ENCODE measurements at regions not wholly inside any gene's neighbourhood (a gene's known extent, or its start where the extent isn't known, plus 50 kb on each side); places are given as distances from the start of the nearest gene placed in this dataset.

DNA sequence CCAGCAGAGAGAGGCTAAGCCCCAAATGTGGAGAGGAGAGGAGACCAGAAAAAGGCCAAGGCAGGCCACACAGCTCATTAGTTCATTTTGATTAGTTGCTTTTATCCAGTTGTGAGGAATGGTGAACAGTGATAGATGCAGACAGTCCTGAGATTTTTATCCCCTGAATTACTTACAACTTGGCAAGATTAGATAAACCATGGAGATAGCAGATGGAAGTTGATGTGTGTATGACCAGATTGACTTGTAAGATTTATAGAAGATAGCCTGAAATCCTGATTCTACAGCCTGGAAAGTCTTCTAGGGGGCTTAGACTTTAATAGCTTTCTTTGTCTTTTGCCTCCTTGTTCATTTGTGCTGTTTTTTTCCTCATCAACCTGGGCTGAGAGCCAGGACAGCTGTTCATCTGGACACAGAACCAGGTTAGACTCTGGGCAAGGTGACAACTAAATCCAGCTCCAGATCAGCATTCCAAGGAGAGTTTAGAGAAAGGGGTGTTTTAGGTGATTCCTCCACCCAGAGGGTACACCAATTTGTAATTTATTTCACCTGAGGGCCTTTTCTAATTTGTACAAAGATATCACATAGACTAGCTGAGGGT lies 215.5 kb downstream of the SPATA18 start:
- H3K4me1 Mint-ChIP-seq (ENCODE audit: low read depth), result peaks cover 19% of the 10 kb centered on the region
- DNase-seq (ENCODE audit: low spot score, unreplicated experiment), result no peak
- TF ChIP-seq, protein P1, sequence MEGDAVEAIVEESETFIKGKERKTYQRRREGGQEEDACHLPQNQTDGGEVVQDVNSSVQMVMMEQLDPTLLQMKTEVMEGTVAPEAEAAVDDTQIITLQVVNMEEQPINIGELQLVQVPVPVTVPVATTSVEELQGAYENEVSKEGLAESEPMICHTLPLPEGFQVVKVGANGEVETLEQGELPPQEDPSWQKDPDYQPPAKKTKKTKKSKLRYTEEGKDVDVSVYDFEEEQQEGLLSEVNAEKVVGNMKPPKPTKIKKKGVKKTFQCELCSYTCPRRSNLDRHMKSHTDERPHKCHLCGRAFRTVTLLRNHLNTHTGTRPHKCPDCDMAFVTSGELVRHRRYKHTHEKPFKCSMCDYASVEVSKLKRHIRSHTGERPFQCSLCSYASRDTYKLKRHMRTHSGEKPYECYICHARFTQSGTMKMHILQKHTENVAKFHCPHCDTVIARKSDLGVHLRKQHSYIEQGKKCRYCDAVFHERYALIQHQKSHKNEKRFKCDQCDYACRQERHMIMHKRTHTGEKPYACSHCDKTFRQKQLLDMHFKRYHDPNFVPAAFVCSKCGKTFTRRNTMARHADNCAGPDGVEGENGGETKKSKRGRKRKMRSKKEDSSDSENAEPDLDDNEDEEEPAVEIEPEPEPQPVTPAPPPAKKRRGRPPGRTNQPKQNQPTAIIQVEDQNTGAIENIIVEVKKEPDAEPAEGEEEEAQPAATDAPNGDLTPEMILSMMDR (IDR thresholded peaks at IDR 0.05; ENCODE audit: unreplicated experiment), result no peak
- H3K4me3 Mint-ChIP-seq (ENCODE audit: low read depth), result no peak overlapping the region
- H3K27ac Mint-ChIP-seq, result no peak overlapping the region
- peaks cover 5% of the 10 kb centered on the region for H3K27me3 Mint-ChIP-seq
- no peaks in the 10 kb centered on the region for H3K36me3 Mint-ChIP-seq (ENCODE audit: insufficient read depth)
- H3K9me3 Mint-ChIP-seq (ENCODE audit: low read depth), result peaks cover 2% of the 10 kb centered on the region

- peaks cover 18% of the 10 kb centered on the region for H3K9me3 Mint-ChIP-seq (ENCODE audit: low read depth)
- peaks cover 5% of the 10 kb centered on the region for H3K27me3 Mint-ChIP-seq
- no peak for DNase-seq (ENCODE audit: low spot score, unreplicated experiment)
- no peaks in the 10 kb centered on the region for H3K36me3 Mint-ChIP-seq (ENCODE audit: insufficient read depth)
- no peak overlapping the region for H3K27ac Mint-ChIP-seq
- TF ChIP-seq, protein P1 (IDR thresholded peaks at IDR 0.05; ENCODE audit: unreplicated experiment), result no peak
- H3K4me1 Mint-ChIP-seq (ENCODE audit: low read depth), result peaks cover 19% of the 10 kb centered on the region
- no peak overlapping the region for H3K4me3 Mint-ChIP-seq (ENCODE audit: low read depth)
These were observed 218.7 kb downstream of the SPATA18 start for GRCh38 chr4:52269761-52270160.

- H3K9me3 Mint-ChIP-seq (ENCODE audit: low read depth), result peaks cover 28% of the 10 kb centered on the region
- no peak overlapping the region for H3K4me3 Mint-ChIP-seq (ENCODE audit: low read depth)
- TF ChIP-seq, protein P1 (IDR thresholded peaks at IDR 0.05; ENCODE audit: unreplicated experiment), result no peak
- H3K4me1 Mint-ChIP-seq (ENCODE audit: low read depth), result peaks cover 7% of the 10 kb centered on the region
- no peaks in the 10 kb centered on the region for H3K36me3 Mint-ChIP-seq (ENCODE audit: insufficient read depth)
- no peak overlapping the region for H3K27ac Mint-ChIP-seq
- H3K27me3 Mint-ChIP-seq, result no peaks in the 10 kb centered on the region
- DNase-seq (ENCODE audit: low spot score, unreplicated experiment), result no peak
These were observed 222.8 kb downstream of the SPATA18 start for GRCh38 chr4:52273885-52274284.

DNA sequence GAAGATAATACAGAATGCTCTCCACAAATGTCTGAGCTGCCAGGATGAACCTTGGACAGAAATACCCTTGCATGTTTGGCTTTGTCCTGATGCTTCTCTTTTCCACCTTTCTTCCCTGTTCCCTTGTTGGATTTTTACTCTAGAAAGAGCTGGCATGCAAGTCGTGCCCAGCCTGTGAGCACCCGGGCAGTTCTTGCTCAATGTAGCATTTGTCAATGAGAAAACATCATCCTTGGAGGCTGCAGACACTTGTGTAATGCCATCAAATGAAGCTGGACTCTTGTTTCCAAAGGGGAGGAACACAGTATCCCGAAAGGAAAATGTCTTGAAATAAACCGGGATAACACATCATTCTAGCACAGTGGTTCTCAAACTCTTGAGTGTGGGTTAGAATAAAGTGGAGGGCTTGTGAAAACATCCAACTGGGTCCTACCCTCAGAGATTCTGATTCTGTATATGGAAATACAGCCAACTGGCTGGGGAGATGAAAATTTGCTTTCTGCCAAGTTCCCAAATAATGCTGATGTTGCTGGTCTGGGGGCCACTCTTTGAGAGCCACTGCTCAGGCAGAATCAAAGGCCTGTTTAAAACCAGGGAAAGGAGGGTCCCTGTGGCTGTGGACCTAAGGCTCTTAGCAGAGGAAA lies 237.2 kb downstream of the SPATA18 start:
- Mint-ChIP-seq H3K4me1 (ENCODE audit: low read depth) (no peaks in the 10 kb centered on the region), H3K9me3 (ENCODE audit: low read depth) (no peaks in the 10 kb centered on the region), H3K4me3 (ENCODE audit: low read depth) (no peak overlapping the region), H3K27me3 (no peaks in the 10 kb centered on the region), H3K27ac (no peak overlapping the region), H3K36me3 (ENCODE audit: insufficient read depth) (no peaks in the 10 kb centered on the region)
- DNase-seq (ENCODE audit: low spot score, unreplicated experiment), result no peak
- TF ChIP-seq, protein P1 (IDR thresholded peaks at IDR 0.05; ENCODE audit: unreplicated experiment), result no peak

DNA sequence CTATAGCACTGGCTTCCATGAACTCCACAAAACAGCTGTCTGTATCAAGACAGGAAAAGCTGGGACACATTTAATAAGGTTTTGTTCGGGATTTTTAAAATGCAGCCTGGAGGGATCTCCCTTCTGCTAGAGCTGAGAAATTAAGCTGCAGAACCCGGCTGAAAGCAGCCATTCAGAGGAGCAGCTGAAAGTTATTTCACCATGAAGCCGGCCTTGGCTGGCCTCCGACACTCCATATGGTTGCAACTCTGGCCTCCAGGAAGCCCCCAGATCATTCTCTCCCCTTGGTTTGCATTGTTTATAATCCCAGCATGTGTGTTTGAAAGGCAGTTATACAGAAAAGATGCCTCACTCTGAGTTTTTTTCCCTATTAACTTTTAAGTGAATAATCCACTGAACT lies 239.4 kb downstream of the SPATA18 start:
- Mint-ChIP-seq H3K36me3 (ENCODE audit: insufficient read depth) (no peaks in the 10 kb centered on the region), H3K9me3 (ENCODE audit: low read depth) (no peaks in the 10 kb centered on the region), H3K27ac (no peak overlapping the region), H3K4me1 (ENCODE audit: low read depth) (no peaks in the 10 kb centered on the region), H3K27me3 (no peaks in the 10 kb centered on the region), H3K4me3 (ENCODE audit: low read depth) (no peak overlapping the region)
- TF ChIP-seq, protein P1 (IDR thresholded peaks at IDR 0.05; ENCODE audit: unreplicated experiment), result no peak
- DNase-seq (ENCODE audit: low spot score, unreplicated experiment), result no peak

All from progenitor cell of endocrine pancreas (in vitro differentiated cells).